GM21723 (cell line): ENCODE measurements at regions not wholly inside any gene's neighbourhood (a gene's known extent, or its start where the extent isn't known, plus 50 kb on each side); places are given as distances from the start of the nearest gene placed in this dataset.

ENCODE experiments used
- ATAC-seq: cut with Tn5 transposase; IDR thresholded peaks from one replicate; pipeline ENCODE4 v1.9.1; 2021; ENCODE audit warnings: mild to moderate bottlenecking, moderate library complexity; ENCODE audit not compliant: unreplicated experiment

GRCh38 chr18:28831476-28831875 is 654.5 kb upstream of the CDH2 start:
- ATAC-seq = no peak

GRCh38 chr18:28826107-28826506 is 649.2 kb upstream of the CDH2 start:
- ATAC-seq = no peak

DNA sequence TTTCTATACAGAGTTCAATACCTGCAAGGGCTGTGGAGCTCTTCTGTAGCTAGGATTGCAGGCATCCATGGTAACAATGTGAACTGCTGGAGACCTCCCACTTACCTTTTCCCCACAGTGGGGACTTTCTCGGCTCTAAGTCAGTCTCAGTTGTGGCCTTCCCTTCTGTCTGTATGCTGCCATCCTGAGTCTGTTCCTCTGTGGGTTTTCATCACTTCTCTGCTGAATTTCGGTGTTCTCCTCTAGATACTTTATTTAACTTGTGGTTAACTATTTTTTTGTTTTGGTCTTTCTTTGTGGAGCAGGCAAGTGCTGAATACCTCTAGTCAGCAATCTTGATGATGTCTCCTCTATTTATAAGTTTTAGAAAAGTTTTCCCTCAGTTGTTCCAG is 647.2 kb upstream of the CDH2 start:
- no peak for ATAC-seq

- no peak for ATAC-seq
Observed at GRCh38 chr18:28823506-28824182, 646.7 kb upstream of the CDH2 start.

GRCh38 chr18:28820353-28820752 is 643.4 kb upstream of the CDH2 start:
- no peak for ATAC-seq

DNA sequence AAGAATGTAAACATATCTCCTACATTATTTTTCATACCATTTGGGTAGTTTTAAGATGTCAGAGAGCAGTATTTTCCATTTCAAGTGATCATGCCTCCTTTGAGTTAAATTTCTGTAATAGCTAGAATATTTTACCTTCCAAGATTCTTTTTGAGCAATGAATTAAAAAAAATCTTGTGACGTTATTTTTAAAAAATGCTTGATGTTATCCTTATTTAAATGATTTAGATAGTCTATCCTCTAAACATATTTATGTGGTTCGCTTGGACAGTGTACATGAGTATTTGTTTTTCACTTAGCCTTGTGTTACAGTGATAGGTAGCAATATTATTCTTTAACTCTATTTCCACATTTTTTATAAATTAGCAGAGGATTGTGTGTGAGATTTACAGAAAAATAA is 639.2 kb upstream of the CDH2 start:
- no peak for ATAC-seq

- ATAC-seq = no peak
Observed at GRCh38 chr18:28814365-28814764, 637.4 kb upstream of the CDH2 start.

- ATAC-seq = no peak
Observed at GRCh38 chr18:28808373-28808772, 631.4 kb upstream of the CDH2 start.

DNA sequence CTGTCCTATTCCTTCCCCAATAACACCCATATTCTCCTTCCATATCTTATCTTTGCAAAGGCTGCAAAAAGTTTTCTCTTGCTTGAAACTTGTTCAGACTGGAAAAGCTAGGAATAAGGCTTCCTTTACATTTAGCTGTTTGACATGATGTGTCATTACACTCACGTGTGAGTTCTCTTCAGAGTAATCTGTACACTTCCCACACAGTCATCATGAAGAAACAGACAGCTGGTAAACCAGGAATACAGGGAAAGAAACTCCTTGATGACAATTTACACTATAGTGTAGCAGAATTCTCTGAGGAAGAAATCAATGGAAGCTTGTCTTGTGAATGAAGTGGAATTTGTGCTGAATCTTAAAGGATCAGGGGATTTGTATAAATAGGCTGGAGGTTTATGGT is 628.6 kb upstream of the CDH2 start:
- ATAC-seq = no peak

GRCh38 chr18:28804512-28805202 is 627.7 kb upstream of the CDH2 start:
- no peak for ATAC-seq

DNA sequence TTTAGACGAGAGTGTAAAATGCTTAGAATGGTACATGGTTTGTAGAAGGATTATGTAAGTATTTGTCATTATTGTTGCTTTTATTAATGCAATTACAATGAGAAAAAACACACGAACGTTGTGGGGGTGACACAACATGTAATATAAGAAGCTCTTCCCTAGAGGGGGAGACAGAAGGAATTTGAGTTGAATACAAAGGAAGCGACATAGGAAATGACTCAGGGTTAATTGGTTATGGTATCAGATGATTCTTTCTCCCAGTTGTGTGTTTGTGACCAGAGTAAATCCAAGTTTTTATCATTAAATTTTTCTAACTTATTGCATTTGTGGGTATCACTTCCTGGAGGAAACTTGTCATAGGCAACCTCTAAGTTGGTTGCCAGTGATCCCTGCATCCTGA is 625.6 kb upstream of the CDH2 start:
- no peak for ATAC-seq

GRCh38 chr18:28801876-28802275 is 624.9 kb upstream of the CDH2 start:
- no peak for ATAC-seq

DNA sequence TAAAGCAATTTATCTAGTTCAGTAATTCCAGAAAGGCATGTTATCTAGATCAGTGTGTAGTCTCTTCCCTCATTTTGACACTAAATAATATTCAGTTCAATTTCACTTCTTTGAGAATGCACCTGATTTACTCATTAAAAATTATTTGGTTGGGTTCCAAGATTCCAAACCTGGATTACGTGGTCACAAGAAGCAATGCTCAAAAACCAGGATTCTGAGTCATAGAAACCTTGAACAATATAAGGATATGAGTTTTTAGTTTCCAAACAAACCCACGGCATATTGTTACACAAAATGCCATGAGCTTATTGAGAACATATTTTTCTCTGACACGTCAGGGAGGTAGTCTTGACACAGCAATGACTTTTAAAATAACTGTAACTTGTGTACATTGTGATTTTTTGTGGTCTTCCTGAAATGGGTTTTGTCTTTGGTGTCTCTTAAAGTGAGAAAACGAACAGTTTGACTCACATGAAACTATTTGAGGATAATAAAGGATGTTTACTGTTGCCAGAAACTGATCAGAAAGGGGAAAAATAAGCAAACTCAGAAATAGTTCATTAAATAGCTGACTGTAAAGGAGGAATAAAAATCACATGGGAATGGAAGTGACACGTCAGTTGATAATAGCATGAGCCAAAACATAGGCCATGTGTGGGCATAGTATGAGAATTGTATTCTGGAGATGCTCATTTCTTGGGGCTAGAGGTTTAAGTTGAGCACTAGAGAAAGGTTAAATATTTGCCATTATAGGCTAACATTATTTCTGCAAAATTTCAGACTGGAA is 617.7 kb upstream of the CDH2 start:
- no peak for ATAC-seq

DNA sequence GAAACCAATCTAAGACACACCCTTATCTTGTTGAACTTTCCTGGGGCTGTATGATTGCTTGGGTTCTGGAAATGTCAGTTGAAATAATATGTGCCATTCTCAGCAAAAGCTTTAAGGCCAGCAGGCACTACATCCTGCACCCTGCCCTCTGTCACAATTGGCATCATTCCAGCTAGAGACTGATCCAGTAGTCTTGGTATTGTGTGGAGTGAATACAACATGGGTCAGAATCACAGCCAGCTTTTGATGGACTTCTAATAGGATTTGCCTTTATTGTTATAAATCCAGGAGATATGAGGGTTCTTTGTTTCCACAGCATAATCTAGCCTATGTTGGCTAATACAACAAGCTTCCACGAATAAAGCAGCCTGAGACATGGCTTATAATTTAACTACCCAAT is 617.0 kb upstream of the CDH2 start:
- no peak for ATAC-seq

DNA sequence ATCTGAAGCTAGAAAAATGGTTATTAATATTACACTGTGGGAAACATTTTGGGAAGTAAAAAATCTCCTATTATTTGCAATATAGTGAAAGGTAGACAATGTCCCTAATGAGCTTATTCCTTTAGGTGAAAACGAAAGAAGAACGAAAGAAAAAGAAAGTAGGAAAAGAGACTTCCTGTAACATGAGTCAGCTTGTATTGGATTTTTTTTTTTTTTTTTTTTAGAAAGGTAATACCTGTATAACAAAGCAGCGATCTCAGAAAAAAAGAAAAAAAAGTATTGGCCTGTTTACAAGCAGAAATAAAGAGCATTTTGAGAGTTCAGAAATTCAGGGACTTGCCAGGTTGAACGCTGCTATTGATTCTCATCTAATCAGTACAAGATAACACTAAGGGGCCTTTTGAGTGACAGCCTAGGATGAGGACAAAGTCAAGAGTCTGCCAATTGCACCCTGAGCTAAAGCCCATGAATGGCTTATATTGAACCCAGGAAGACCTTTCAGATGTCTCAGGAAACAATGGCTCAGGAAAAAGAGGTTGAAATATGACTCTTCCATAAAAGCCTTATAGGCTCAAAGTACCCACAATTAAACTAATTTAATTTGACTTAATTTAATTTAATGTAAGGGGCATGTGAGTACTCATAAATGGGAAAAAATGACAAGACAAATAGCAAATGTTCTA is 615.6 kb upstream of the CDH2 start:
- no peak for ATAC-seq

DNA sequence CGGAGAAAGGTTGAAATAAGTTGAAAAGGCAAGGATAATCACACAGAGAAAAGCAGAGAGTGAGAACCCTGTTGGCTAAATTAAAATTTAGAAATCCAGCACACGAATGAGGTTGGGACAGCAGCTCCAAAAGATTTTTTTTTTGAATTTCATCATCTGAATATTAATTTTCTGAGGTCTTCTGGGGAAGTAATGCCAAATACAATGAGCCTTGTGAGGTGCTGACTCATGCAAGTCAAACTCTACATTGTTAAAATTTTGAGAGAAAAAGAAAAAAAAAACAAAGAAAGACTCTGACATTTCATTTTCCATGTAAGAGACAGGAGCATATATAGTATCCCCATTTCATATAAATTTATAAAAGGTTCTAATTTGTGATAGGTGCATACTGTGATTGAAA is 614.2 kb upstream of the CDH2 start:
- no peak for ATAC-seq

GRCh38 chr18:28789502-28789901 is 612.6 kb upstream of the CDH2 start:
- no peak for ATAC-seq

DNA sequence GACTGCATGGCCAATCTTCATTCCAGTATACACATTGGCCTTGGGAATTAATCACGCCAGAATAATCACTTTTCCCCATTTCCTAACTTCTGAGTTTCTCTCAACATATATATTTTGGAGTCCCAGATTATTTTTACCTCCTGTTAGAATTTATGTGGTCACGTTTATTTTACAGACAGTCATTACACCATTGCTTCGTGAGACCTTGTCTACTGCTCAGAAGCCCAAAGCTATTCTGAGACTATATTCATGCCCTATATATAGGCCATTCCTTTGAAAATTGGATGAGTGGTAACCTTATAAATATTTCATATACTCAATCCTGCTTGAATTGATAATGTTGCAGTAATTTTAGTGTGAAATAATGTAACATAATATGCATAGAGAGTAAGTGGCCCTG is 610.0 kb upstream of the CDH2 start:
- no peak for ATAC-seq

GRCh38 chr18:28781616-28782362 is 604.9 kb upstream of the CDH2 start:
- no peak for ATAC-seq

DNA sequence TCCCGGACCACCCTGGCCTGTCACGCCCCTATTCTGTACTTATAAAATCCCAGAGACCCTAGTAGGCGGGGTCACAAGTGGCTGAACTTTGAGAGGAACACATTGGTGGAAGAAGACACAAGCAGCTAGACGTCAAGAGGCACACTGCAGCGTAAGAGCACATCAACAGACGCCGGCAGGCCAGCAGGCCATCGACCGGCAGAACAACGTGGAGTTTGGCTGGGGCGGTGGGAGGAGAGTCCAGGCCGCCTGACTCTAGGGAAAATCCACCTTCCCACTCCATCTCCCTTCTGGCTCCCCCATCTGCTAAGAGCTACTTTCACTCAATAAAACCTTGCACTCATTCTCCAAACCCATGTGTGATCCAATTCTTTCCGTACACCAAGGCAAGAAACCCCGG is 601.8 kb upstream of the CDH2 start:
- no peak for ATAC-seq

DNA sequence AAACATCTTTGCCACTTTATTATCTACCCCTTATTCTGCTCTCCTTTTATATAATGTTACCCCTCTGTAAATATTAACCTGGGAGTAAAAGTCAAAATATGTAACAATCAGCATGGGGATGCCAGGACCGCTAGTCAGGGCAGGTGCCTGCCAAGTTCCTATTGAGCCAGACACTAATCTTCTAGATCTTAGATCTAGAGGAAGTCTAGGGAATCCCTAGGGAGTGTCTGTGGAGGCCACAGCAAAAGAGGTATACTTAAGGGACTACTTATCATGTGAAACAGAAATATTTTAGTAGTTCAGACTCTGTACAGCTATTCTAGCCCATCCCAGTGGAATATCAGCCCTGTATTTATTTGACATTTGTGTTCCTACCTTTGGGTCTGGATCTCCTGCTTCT is 600.8 kb upstream of the CDH2 start:
- no peak for ATAC-seq
